Right atrium auricular region (tissue), 2 donors: ENCODE measurements at regions not wholly inside any gene's neighbourhood (a gene's known extent, or its start where the extent isn't known, plus 50 kb on each side); places are given as distances from the start of the nearest gene placed in this dataset.

Experiments
- DNase-seq: peaks from one replicate; pipeline ENCODE4 v3.0.0-alpha.2; 2019; ENCODE audit warnings: low spot score
- H3K27ac ChIP-seq, 2 donors: fragments of 200-600 bp; sonication (generic); 1 replicate in 1 of 2; 2 replicates in 1 of 2; pipeline ENCODE4 v1.5.1; 2016 to 2019
- H3K27me3 ChIP-seq, 2 donors: fragments of 200-600 bp; sonication (generic); one replicate each; pipeline versions ENCODE4 v1.5.1 to v1.6.0; 2017 to 2019
- H3K36me3 ChIP-seq: fragments of 200-600 bp; sonication (generic); one replicate; pipeline ENCODE4 v1.5.1; 2016
- H3K4me1 ChIP-seq, 2 donors: fragments of 200-600 bp; sonication (generic); one replicate each; pipeline versions ENCODE4 v1.5.1 to v1.6.0; 2017 to 2019
- H3K4me3 ChIP-seq, 2 donors: fragments of 200-600 bp; sonication (generic); 1 replicate in 1 of 2; 2 replicates in 1 of 2; pipeline ENCODE4 v1.5.1; 2017 to 2019; ENCODE audit warnings: mild to moderate bottlenecking in 1 of 2, moderate library complexity in 1 of 2
- H3K9me3 ChIP-seq, 2 donors: fragments of 200-600 bp; sonication (generic); one replicate each; pipeline ENCODE4 v1.5.1; 2019
- TF ChIP-seq, protein P1 (sequence below), 2 donors: fragments of 200-600 bp; sonication (generic); IDR thresholded peaks; one replicate each; pipeline ENCODE4 v1.5.1; 2019; ENCODE audit warnings: antibody characterized with exemption in 2 of 2

DNA sequence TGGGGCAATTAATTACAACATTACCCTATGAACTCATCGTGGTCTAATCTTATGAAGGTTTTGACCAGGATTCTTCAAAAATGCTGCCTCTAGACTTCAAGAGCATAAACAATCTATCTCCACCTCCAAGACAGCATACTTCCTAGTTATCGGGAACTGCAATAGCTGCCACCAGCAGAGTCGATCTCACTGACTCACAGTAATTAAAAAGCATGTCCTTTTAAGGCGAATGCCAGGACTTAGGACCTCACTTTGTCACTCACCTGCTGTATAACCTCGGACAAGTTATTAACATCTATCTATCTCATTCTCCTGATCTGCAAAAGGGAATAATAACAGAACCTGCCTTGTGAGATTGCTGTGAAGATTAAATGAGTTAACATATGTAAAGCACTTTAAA is 666.0 kb upstream of the COBL start:
- Histone ChIP-seq H3K27me3 (no peaks in the 10 kb centered on the region), H3K27ac (no peak overlapping the region), H3K4me1 (no peaks in the 10 kb centered on the region), H3K9me3 (no peaks in the 10 kb centered on the region), H3K4me3 (no peak overlapping the region), H3K36me3 (no peaks in the 10 kb centered on the region)
- DNase-seq, result no peak
- TF ChIP-seq, protein P1, sequence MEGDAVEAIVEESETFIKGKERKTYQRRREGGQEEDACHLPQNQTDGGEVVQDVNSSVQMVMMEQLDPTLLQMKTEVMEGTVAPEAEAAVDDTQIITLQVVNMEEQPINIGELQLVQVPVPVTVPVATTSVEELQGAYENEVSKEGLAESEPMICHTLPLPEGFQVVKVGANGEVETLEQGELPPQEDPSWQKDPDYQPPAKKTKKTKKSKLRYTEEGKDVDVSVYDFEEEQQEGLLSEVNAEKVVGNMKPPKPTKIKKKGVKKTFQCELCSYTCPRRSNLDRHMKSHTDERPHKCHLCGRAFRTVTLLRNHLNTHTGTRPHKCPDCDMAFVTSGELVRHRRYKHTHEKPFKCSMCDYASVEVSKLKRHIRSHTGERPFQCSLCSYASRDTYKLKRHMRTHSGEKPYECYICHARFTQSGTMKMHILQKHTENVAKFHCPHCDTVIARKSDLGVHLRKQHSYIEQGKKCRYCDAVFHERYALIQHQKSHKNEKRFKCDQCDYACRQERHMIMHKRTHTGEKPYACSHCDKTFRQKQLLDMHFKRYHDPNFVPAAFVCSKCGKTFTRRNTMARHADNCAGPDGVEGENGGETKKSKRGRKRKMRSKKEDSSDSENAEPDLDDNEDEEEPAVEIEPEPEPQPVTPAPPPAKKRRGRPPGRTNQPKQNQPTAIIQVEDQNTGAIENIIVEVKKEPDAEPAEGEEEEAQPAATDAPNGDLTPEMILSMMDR (IDR thresholded peaks at IDR 0.05), result no peak

DNA sequence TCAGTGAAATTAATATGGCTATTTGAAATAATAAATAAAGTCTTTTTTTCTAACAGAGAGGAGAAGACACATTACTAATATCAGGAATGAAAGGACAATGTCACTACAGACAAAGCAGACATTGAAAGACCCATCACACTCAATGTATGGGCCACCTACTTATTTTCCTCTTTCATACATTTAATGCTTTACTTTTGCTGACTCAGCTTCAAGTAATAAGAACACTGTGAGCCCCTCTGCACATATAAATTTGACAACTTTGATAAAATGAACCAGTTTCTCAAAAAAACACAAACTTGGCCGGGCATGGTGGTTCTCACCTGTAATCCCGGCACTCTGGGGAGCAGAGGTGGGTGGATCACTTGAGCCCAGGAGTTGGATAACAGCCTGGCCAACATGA is 664.2 kb upstream of the COBL start:
- TF ChIP-seq, protein P1 (IDR thresholded peaks at IDR 0.05), result no peak
- Histone ChIP-seq H3K27me3 (no peaks in the 10 kb centered on the region), H3K4me3 (no peak overlapping the region), H3K27ac (no peak overlapping the region), H3K9me3 (no peaks in the 10 kb centered on the region), H3K36me3 (no peaks in the 10 kb centered on the region), H3K4me1 (no peaks in the 10 kb centered on the region)
- no peak for DNase-seq

DNA sequence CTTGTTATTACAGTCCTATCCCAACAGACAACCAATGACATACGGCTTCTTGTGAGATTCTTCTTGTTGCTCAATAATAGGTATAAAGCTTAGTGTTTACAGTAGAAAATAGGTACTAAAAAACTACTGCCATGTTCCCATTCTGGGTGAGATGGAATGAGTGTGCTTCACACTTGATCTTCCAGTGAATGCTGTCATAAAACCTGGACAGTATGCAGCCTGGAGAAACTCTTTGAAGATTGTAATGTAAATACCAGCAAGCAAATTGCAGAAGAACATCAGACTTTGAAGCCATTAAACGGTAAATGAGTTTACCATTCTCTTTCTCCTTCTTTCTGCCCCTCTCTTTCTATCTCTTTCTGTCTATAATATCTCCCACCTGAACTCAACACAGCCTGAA is 663.7 kb upstream of the COBL start:
- Histone ChIP-seq H3K4me1 (no peaks in the 10 kb centered on the region), H3K9me3 (no peaks in the 10 kb centered on the region), H3K27me3 (no peaks in the 10 kb centered on the region), H3K27ac (no peak overlapping the region), H3K4me3 (no peak overlapping the region), H3K36me3 (no peaks in the 10 kb centered on the region)
- DNase-seq, result no peak
- TF ChIP-seq, protein P1 (IDR thresholded peaks at IDR 0.05), result no peak

DNA sequence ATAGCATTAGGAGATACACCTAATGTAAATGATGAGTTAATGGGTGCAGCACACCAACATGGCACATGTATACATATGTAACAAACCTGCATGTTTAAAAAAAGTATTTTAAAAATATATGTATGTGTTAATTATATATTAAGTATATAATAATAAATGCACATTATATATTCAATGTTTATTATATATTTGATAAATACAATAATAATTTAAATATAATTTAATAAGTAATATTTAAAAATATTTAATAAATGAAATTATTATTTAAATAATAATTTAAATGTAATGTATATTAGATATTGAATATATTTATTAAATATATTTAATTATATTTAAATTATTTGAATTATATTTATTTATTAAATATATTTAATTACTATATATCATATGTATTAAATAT is 661.3 kb upstream of the COBL start:
- Histone ChIP-seq H3K4me3 (no peak overlapping the region), H3K4me1 (no peaks in the 10 kb centered on the region), H3K9me3 (no peaks in the 10 kb centered on the region), H3K27ac (no peak overlapping the region), H3K27me3 (no peaks in the 10 kb centered on the region), H3K36me3 (no peaks in the 10 kb centered on the region)
- TF ChIP-seq, protein P1 (IDR thresholded peaks at IDR 0.05), result no peak
- DNase-seq, result no peak

DNA sequence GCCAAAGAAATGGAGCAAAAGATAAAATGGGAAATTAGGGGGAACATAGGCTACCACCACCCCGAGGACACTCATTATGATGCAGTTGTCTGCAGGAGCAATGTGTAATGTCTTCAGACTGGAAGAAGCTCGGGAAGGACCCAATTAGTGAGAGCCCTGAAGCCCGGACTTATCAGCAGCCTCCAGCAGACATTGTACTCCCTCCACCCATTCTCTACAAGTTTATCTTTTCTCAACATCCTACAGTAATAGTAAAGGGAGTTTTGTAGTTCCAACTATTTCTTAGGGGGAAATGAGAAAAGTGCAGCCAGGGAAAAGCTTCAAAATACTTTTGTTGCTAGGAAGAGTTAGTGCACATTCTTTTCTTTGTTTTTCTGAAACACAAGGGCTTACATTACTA is 657.3 kb upstream of the COBL start:
- no peaks in the 10 kb centered on the region for H3K4me1 ChIP-seq
- no peak overlapping the region for H3K27ac ChIP-seq
- no peak overlapping the region for H3K4me3 ChIP-seq
- no peaks in the 10 kb centered on the region for H3K36me3 ChIP-seq
- TF ChIP-seq, protein P1 (IDR thresholded peaks at IDR 0.05), result no peak
- DNase-seq, result no peak
- no peaks in the 10 kb centered on the region for H3K27me3 ChIP-seq
- H3K9me3 ChIP-seq, result no peaks in the 10 kb centered on the region

DNA sequence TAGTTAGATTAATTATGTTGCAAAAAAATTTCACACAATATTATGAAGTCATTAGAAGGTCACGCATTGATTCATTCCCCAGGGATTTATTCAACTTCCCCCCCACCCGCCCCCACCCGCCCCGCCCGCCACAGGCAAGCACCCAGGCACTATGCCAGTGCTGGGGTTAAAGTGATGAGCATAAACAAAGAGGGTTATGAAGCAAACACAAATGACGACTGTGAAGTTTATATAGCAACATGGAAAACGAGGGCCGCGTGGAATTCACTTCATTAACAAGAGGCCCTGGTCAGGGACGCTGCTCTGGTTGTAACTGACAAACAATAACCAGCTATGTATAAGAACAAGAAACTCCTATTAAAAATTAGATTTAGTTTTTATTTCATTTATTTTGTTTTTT is 656.5 kb upstream of the COBL start:
- Histone ChIP-seq H3K9me3 (no peaks in the 10 kb centered on the region), H3K36me3 (no peaks in the 10 kb centered on the region), H3K4me3 (no peak overlapping the region), H3K4me1 (no peaks in the 10 kb centered on the region), H3K27me3 (no peaks in the 10 kb centered on the region), H3K27ac (no peak overlapping the region)
- TF ChIP-seq, protein P1 (IDR thresholded peaks at IDR 0.05), result no peak
- no peak for DNase-seq
